K562 (cell line): ENCODE measurements at regions not wholly inside any gene's neighbourhood (a gene's known extent, or its start where the extent isn't known, plus 50 kb on each side); places are given as distances from the start of the nearest gene placed in this dataset.

Experiments used
- ATAC-seq: fragments of 200-7000 bp; cut with Tn5 transposase; 3 replicates; pipeline ENCODE4 v1.9.1; 2020; ENCODE audit warnings: moderate library complexity
- BruUV-seq: library from RNA; stranded (reverse); fragments of 400-500 nt; replicated peaks from 2 replicates; lab custom pipeline; 2021; lab: Mats Ljungman, UMichigan
- CTCF ChIA-PET: fragments of 300-600 bp; formaldehyde crosslinking; extraction: SDS; loops from one replicate; lab custom pipeline; 2021; ENCODE audit warnings: low intra/inter-chr PET ratio; lab: Yijun Ruan, JAX
- POLR2A ChIA-PET: fragments of 300-600, 350-650 bp; sonication (Branson Sonifier 250); formaldehyde crosslinking; extraction: SDS; loops from one replicate; lab custom pipeline; 2021; ENCODE audit warnings: antibody characterized with exemption, inconsistent platforms; lab: Yijun Ruan, JAX
- DNase-seq, 4 experiments: peaks; one replicate each; pipeline versions ENCODE4 v3.0.0 to v3.0.0-alpha.2; 2011 to 2018; ENCODE audit warnings: low spot score in 3 of 4, mixed read lengths in 3 of 4; ENCODE audit errors: extremely low read depth in 1 of 4
- FAIRE-seq: peaks from 2 replicates; lab custom pipeline; 2011; peaks lifted over from hg19 to GRCh38; lab: Jason Lieb, UNC
- H2AFZ ChIP-seq: 2 replicates; pipeline ENCODE4 v1.6.0; 2011; ENCODE audit warnings: low read depth, low read length, control low read depth, inconsistent platforms
- H3K27ac ChIP-seq: fragments of 200-600 bp; 3 replicates; pipeline ENCODE4 v1.8.0; 2011; ENCODE audit warnings: low read depth, mild to moderate bottlenecking, control low read depth, inconsistent platforms, low read length, moderate library complexity, mixed read lengths; ENCODE audit errors: extremely low read depth
- H3K27me3 ChIP-seq, 2 experiments: fragments of 300-600 bp in 1 of 2; 2 replicates in 1 of 2; 3 replicates in 1 of 2; pipeline versions ENCODE4 v1.6.0 to v1.8.0; 2011; ENCODE audit warnings: inconsistent platforms in 2 of 2, low read length in 2 of 2, mild to moderate bottlenecking in 1 of 2, mixed read lengths in 1 of 2, moderate library complexity in 1 of 2; ENCODE audit not compliant: control insufficient read depth in 2 of 2, insufficient read depth in 2 of 2
- H3K36me3 ChIP-seq: fragments of 300-600 bp; 3 replicates; pipeline ENCODE4 v1.8.0; 2011; ENCODE audit warnings: mild to moderate bottlenecking, low read length, inconsistent platforms; ENCODE audit not compliant: control insufficient read depth, insufficient read depth
- H3K4me1 ChIP-seq, 2 experiments: fragments of 200-600 bp in 1 of 2; replicated peaks in 1 of 2; 2 replicates in 1 of 2; 3 replicates in 1 of 2; pipeline versions ENCODE4 v1.5.1 to v1.8.0; 2011; ENCODE audit warnings: inconsistent platforms in 2 of 2, low read length in 2 of 2, mild to moderate bottlenecking in 1 of 2, mixed read lengths in 1 of 2, moderate library complexity in 1 of 2; ENCODE audit not compliant: control insufficient read depth in 2 of 2, insufficient read depth in 2 of 2
- H3K4me2 ChIP-seq: 2 replicates; pipeline ENCODE4 v1.6.1; 2011; ENCODE audit warnings: low read length, control low read depth, inconsistent platforms, mixed read lengths; ENCODE audit not compliant: insufficient read depth
- H3K4me3 ChIP-seq: fragments of 200-600 bp; sonication (generic), shearing (Covaris generic); 2 replicates; pipeline ENCODE4 v1.5.1; 2016; ENCODE audit warnings: control low read depth, inconsistent platforms
- H3K79me2 ChIP-seq: fragments of 200-600 bp; 3 replicates; pipeline ENCODE4 v1.8.0; 2011; ENCODE audit warnings: low read length, inconsistent platforms; ENCODE audit not compliant: control insufficient read depth, insufficient read depth
- H3K9ac ChIP-seq, 2 experiments: 2 replicates each; pipeline versions ENCODE4 v1.6.0 to v1.6.1; 2011; ENCODE audit warnings: low read depth in 2 of 2, low read length in 2 of 2, control low read depth in 1 of 2, inconsistent platforms in 1 of 2, mild to moderate bottlenecking in 1 of 2, mixed read lengths in 1 of 2; ENCODE audit not compliant: insufficient read depth in 1 of 2
- H3K9me1 ChIP-seq: one replicate; pipeline ENCODE4 v1.6.0; 2011; ENCODE audit warnings: inconsistent platforms, mild to moderate bottlenecking, low read length, moderate library complexity; ENCODE audit not compliant: control insufficient read depth, insufficient read depth
- H3K9me3 ChIP-seq: replicated peaks from 2 replicates; pipeline ENCODE4 v1.5.1; 2011; ENCODE audit warnings: low read depth, low read length, inconsistent platforms; ENCODE audit not compliant: control insufficient read depth, insufficient read depth
- H4K20me1 ChIP-seq: replicated peaks from 2 replicates; pipeline ENCODE4 v1.6.1; 2011; ENCODE audit warnings: low read length, inconsistent platforms, mixed read lengths; ENCODE audit not compliant: control insufficient read depth, insufficient read depth
- CAMTA2 ChIP-seq: fragments of 250-450 bp; sonication (Bioruptor Pico); conservative IDR thresholded peaks from 2 replicates; pipeline ENCODE4 v1.5.1; 2022
- DDX20 ChIP-seq: fragments of 450-650 bp; IDR thresholded peaks from 2 replicates; pipeline ENCODE4 v1.6.1; 2016; ENCODE audit warnings: missing genetic modification characterization, low read depth, mild to moderate bottlenecking, missing compliant biosample characterization, moderate library complexity
- JUND ChIP-seq, 2 experiments: IDR thresholded peaks; 2 replicates in 1 of 2; 3 replicates in 1 of 2; pipeline ENCODE4 v1.6.1; 2011; ENCODE audit warnings: borderline replicate concordance in 2 of 2, low read depth in 2 of 2, low read length in 2 of 2, improper control_type of control experiment in 1 of 2, missing biosample characterization in 1 of 2, missing genetic modification characterization in 1 of 2, missing genetic modification reagents in 1 of 2
- KDM1A ChIP-seq, 2 experiments: fragments of 450-650 bp; IDR thresholded peaks; 2 replicates each; pipeline ENCODE4 v1.6.1; 2016; ENCODE audit warnings: mild to moderate bottlenecking in 2 of 2
- PBX2 ChIP-seq, 2 experiments: IDR thresholded peaks in 1 of 2; conservative IDR thresholded peaks in 1 of 2; 2 replicates each; pipeline ENCODE4 v1.6.1; 2016; ENCODE audit warnings: low read depth in 2 of 2, mild to moderate bottlenecking in 1 of 2, missing compliant biosample characterization in 1 of 2, missing genetic modification characterization in 1 of 2, moderate library complexity in 1 of 2
- SMARCE1 ChIP-seq: fragments of 450-650 bp; IDR thresholded peaks from 2 replicates; pipeline ENCODE4 v1.7.1; 2016; ENCODE audit warnings: mild to moderate bottlenecking
- SNAPC5 ChIP-seq: fragments of 250-450 bp; sonication (Bioruptor Pico); IDR thresholded peaks from 2 replicates; pipeline ENCODE4 v1.8.0; 2021; ENCODE audit warnings: moderate library complexity, mild to moderate bottlenecking, inconsistent platforms
- SNIP1 ChIP-seq: fragments of 450-650 bp; IDR thresholded peaks from 2 replicates; pipeline ENCODE4 v1.7.1; 2017; ENCODE audit warnings: low read depth, mild to moderate bottlenecking
- TEAD4 ChIP-seq, 2 experiments: sonication (generic) in 1 of 2; formaldehyde crosslinking in 1 of 2; IDR thresholded peaks; 2 replicates each; pipeline versions ENCODE4 v1.6.1 to v1.8.0; 2012 to 2022; ENCODE audit warnings: borderline replicate concordance in 1 of 2, inconsistent platforms in 1 of 2, low read length in 1 of 2, mild to moderate bottlenecking in 1 of 2, missing genetic modification reagents in 1 of 2
- ZFP30 ChIP-seq: fragments of 250-450 bp; sonication (Bioruptor Pico); IDR thresholded peaks from 2 replicates; pipeline ENCODE4 v1.8.0; 2022; ENCODE audit warnings: moderate library complexity, mild to moderate bottlenecking, inconsistent platforms, borderline replicate concordance
- ZZZ3 ChIP-seq: fragments of 450-650 bp; IDR thresholded peaks from 2 replicates; pipeline ENCODE4 v1.6.1; 2016; ENCODE audit warnings: antibody characterized with exemption, mild to moderate bottlenecking, moderate library complexity
- WGBS: fragments of 100-300 bp; shearing (Covaris generic); methylation state at CpG from one replicate; pipeline ENCODE4 v1.1.6; 2016; ENCODE audit warnings: low coverage, mixed read lengths; ENCODE audit not compliant: insufficient coverage; ENCODE audit errors: missing lambda C conversion rate; 5-methylcytosine and 5-hydroxymethylcytosine counted together
- in situ Hi-C: fragments of 300-500 bp; cut with MboI; formaldehyde crosslinking; loops from 4 replicates; pipeline ENCODE4 v1.15.0; 2018; ENCODE audit warnings: inconsistent platforms, mixed read lengths
- intact Hi-C: fragments of 100-400 bp; cut with micrococcal nuclease; formaldehyde crosslinking; loops from 2 replicates; pipeline ENCODE4 v1.14.2; 2022
- TF ChIP-seq, protein P1 (sequence below): IDR thresholded peaks from 2 replicates; pipeline ENCODE4 v1.6.1; 2014; ENCODE audit warnings: antibody characterized with exemption
- TF ChIP-seq, protein P2 (sequence below): fragments of 450-650 bp; formaldehyde crosslinking; IDR thresholded peaks from 2 replicates; pipeline ENCODE4 v1.4.0; 2020; ENCODE audit warnings: mild to moderate bottlenecking, mixed read lengths
- TF ChIP-seq, protein P3 (sequence below): fragments of 250-450 bp; sonication (Bioruptor Pico); IDR thresholded peaks from 2 replicates; pipeline ENCODE4 v1.5.0; 2020; ENCODE audit warnings: mild to moderate bottlenecking, borderline replicate concordance

DNA sequence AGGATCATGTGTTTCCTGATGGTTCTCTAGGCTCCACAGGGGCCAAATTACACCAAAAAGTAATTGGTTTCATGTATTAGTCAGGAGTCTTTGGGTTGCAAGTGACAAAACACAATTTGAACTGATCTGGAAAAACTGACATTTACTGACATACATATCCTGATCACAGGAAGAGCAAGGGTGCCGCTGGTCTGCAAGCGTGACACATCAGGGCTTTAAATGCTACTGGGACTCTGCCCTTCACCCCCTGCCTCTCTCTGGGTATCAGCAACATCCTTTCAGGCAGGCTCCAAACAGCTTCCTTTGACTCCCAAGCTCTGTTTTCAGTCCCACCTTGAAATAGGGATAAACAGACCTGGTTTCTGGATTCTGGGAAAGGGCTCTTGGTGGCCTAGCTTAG is 197.5 kb downstream of the PALM2AKAP2 start:
- Histone ChIP-seq H3K36me3 (no peaks in the 10 kb centered on the region), H4K20me1 (no peaks in the 10 kb centered on the region), H2AFZ (no peak overlapping the region), H3K4me3 (no peak overlapping the region)
- intact Hi-C loops, result no loop called here
- no peak for TF ChIP-seq ZFP30
- TF ChIP-seq, protein P1, sequence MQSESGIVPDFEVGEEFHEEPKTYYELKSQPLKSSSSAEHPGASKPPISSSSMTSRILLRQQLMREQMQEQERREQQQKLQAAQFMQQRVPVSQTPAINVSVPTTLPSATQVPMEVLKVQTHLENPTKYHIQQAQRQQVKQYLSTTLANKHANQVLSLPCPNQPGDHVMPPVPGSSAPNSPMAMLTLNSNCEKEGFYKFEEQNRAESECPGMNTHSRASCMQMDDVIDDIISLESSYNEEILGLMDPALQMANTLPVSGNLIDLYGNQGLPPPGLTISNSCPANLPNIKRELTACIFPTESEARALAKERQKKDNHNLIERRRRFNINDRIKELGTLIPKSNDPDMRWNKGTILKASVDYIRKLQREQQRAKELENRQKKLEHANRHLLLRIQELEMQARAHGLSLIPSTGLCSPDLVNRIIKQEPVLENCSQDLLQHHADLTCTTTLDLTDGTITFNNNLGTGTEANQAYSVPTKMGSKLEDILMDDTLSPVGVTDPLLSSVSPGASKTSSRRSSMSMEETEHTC, result no peak
- no peak for TF ChIP-seq DDX20 (tag)
- no peak for TF ChIP-seq KDM1A (IDR thresholded peaks at IDR 0.05)
- TF ChIP-seq SNIP1, result no peak
- TF ChIP-seq TEAD4 (IDR thresholded peaks at IDR 0.05; ENCODE audit: low read length), result no peak
- no peak for TF ChIP-seq TEAD4 (CRISPR knock-in tag; IDR thresholded peaks at IDR 0.05; ENCODE audit: borderline replicate concordance)
- no peak for TF ChIP-seq CAMTA2 (CRISPR knock-in tag)
- no peak for TF ChIP-seq PBX2 (CRISPR knock-in tag; IDR thresholded peaks at IDR 0.05; ENCODE audit: low read depth)
- no peak for TF ChIP-seq PBX2 (tag; conservative IDR thresholded peaks at IDR 0.05; ENCODE audit: low read depth)
- TF ChIP-seq SMARCE1, result no peak
- TF ChIP-seq, protein P2, sequence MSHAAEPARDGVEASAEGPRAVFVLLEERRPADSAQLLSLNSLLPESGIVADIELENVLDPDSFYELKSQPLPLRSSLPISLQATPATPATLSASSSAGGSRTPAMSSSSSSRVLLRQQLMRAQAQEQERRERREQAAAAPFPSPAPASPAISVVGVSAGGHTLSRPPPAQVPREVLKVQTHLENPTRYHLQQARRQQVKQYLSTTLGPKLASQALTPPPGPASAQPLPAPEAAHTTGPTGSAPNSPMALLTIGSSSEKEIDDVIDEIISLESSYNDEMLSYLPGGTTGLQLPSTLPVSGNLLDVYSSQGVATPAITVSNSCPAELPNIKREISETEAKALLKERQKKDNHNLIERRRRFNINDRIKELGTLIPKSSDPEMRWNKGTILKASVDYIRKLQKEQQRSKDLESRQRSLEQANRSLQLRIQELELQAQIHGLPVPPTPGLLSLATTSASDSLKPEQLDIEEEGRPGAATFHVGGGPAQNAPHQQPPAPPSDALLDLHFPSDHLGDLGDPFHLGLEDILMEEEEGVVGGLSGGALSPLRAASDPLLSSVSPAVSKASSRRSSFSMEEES (CRISPR knock-in tag), result no peak
- TF ChIP-seq, protein P3, sequence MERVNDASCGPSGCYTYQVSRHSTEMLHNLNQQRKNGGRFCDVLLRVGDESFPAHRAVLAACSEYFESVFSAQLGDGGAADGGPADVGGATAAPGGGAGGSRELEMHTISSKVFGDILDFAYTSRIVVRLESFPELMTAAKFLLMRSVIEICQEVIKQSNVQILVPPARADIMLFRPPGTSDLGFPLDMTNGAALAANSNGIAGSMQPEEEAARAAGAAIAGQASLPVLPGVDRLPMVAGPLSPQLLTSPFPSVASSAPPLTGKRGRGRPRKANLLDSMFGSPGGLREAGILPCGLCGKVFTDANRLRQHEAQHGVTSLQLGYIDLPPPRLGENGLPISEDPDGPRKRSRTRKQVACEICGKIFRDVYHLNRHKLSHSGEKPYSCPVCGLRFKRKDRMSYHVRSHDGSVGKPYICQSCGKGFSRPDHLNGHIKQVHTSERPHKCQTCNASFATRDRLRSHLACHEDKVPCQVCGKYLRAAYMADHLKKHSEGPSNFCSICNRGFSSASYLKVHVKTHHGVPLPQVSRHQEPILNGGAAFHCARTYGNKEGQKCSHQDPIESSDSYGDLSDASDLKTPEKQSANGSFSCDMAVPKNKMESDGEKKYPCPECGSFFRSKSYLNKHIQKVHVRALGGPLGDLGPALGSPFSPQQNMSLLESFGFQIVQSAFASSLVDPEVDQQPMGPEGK (CRISPR knock-in tag), result no peak
- TF ChIP-seq JUND (IDR thresholded peaks at IDR 0.05; ENCODE audit: borderline replicate concordance, low read depth, low read length), result no peak
- no peak for TF ChIP-seq JUND (tag; IDR thresholded peaks at IDR 0.05; ENCODE audit: borderline replicate concordance, low read depth, low read length)
- TF ChIP-seq SNAPC5 (CRISPR knock-in tag), result no peak
- no peak for TF ChIP-seq ZZZ3
- TF ChIP-seq, all 486 proteins: peak for 0
- Histone ChIP-seq H3K9me3 (no peaks in the 10 kb centered on the region), H3K79me2 (no peaks in the 10 kb centered on the region), H3K27me3 (no peaks in the 10 kb centered on the region), H3K4me2 (no peak overlapping the region), H3K4me1 (no peaks in the 10 kb centered on the region), H3K9ac (no peak overlapping the region), H3K27ac (no peak overlapping the region), H3K9me1 (no peaks in the 10 kb centered on the region)
- DNase-seq (no peak), ATAC-seq (no peak), FAIRE-seq (no peak)
- in situ Hi-C loops, result no loop called here
- WGBS, result 0% methylated on average over 2 of the region's 2 CpGs
- CTCF ChIA-PET, result no interaction called here
- POLR2A ChIA-PET, result no interaction called here
- BruUV-seq, result no TSS peak
